HUES6 (cell line): ENCODE measurements at regions not wholly inside any gene's neighbourhood (a gene's known extent, or its start where the extent isn't known, plus 50 kb on each side); places are given as distances from the start of the nearest gene placed in this dataset.

Experiments used
- H3K27ac ChIP-seq: 2 replicates; pipeline ENCODE4 v1.7.0; 2013; ENCODE audit warnings: low read depth, mild to moderate bottlenecking, low read length, inconsistent platforms
- H3K27me3 ChIP-seq: 2 replicates; pipeline ENCODE4 v1.6.1; 2013; ENCODE audit warnings: low read length; ENCODE audit not compliant: control insufficient read depth, insufficient read depth
- H3K36me3 ChIP-seq: 2 replicates; pipeline ENCODE4 v1.6.1; 2013; ENCODE audit warnings: low read length; ENCODE audit not compliant: control insufficient read depth, insufficient read depth
- H3K4me1 ChIP-seq: 2 replicates; pipeline ENCODE4 v1.6.1; 2013; ENCODE audit warnings: low read length; ENCODE audit not compliant: control insufficient read depth, insufficient read depth
- H3K4me3 ChIP-seq: 2 replicates; pipeline ENCODE4 v1.5.1; 2013; ENCODE audit warnings: low read depth, low read length
- H3K9ac ChIP-seq: one replicate; pipeline ENCODE4 v1.6.1; 2013; ENCODE audit warnings: mild to moderate bottlenecking, low read length
- H3K9me3 ChIP-seq: 2 replicates; pipeline ENCODE4 v1.6.1; 2013; ENCODE audit warnings: low read depth, low read length; ENCODE audit not compliant: control insufficient read depth, insufficient read depth

GRCh38 chr11:29564486-29564885, 452.3 kb downstream of the KCNA4 start:
- Histone ChIP-seq H3K9ac (no peak overlapping the region), H3K27me3 (no peaks in the 10 kb centered on the region), H3K4me3 (no peak overlapping the region), H3K9me3 (no peaks in the 10 kb centered on the region), H3K36me3 (no peaks in the 10 kb centered on the region), H3K27ac (no peak overlapping the region), H3K4me1 (no peaks in the 10 kb centered on the region)

- H3K4me3 ChIP-seq = no peak overlapping the region
- H3K9me3 ChIP-seq = no peaks in the 10 kb centered on the region
- H3K27ac ChIP-seq = no peak overlapping the region
- no peaks in the 10 kb centered on the region for H3K27me3 ChIP-seq
- no peaks in the 10 kb centered on the region for H3K36me3 ChIP-seq
- no peak overlapping the region for H3K9ac ChIP-seq
- no peaks in the 10 kb centered on the region for H3K4me1 ChIP-seq
Observed at GRCh38 chr11:29562183-29562582, 454.6 kb downstream of the KCNA4 start.

GRCh38 chr11:29553990-29554389, 462.8 kb downstream of the KCNA4 start:
- Histone ChIP-seq H3K27ac (no peak overlapping the region), H3K36me3 (no peaks in the 10 kb centered on the region), H3K4me1 (no peaks in the 10 kb centered on the region), H3K9me3 (no peaks in the 10 kb centered on the region), H3K9ac (no peak overlapping the region), H3K27me3 (no peaks in the 10 kb centered on the region), H3K4me3 (no peak overlapping the region)

- Histone ChIP-seq H3K4me1 (no peaks in the 10 kb centered on the region), H3K9me3 (no peaks in the 10 kb centered on the region), H3K27me3 (no peaks in the 10 kb centered on the region), H3K4me3 (no peak overlapping the region), H3K36me3 (no peaks in the 10 kb centered on the region), H3K9ac (no peak overlapping the region), H3K27ac (no peak overlapping the region)
Observed at GRCh38 chr11:29538339-29539036, 478.3 kb downstream of the KCNA4 start.

GRCh38 chr11:29534836-29535235, 482.0 kb downstream of the KCNA4 start:
- Histone ChIP-seq H3K4me3 (no peak overlapping the region), H3K9me3 (no peaks in the 10 kb centered on the region), H3K36me3 (no peaks in the 10 kb centered on the region), H3K9ac (no peak overlapping the region), H3K27me3 (no peaks in the 10 kb centered on the region), H3K4me1 (no peaks in the 10 kb centered on the region), H3K27ac (no peak overlapping the region)

- peaks cover 21% of the 10 kb centered on the region for H3K9me3 ChIP-seq
- H3K27me3 ChIP-seq = no peaks in the 10 kb centered on the region
- no peak overlapping the region for H3K9ac ChIP-seq
- no peaks in the 10 kb centered on the region for H3K4me1 ChIP-seq
- H3K36me3 ChIP-seq = no peaks in the 10 kb centered on the region
- no peak overlapping the region for H3K27ac ChIP-seq
- H3K4me3 ChIP-seq = no peak overlapping the region
Observed at GRCh38 chr11:29530961-29531360, 485.9 kb downstream of the KCNA4 start.

- Histone ChIP-seq H3K27me3 (no peaks in the 10 kb centered on the region), H3K9me3 (peaks cover 44% of the 10 kb centered on the region), H3K4me3 (no peak overlapping the region), H3K36me3 (no peaks in the 10 kb centered on the region), H3K4me1 (no peaks in the 10 kb centered on the region), H3K27ac (no peak overlapping the region), H3K9ac (no peak overlapping the region)
Observed at GRCh38 chr11:29527391-29527936, 489.4 kb downstream of the KCNA4 start.

GRCh38 chr11:29518389-29519174, 498.2 kb downstream of the KCNA4 start:
- no peaks in the 10 kb centered on the region for H3K27me3 ChIP-seq
- H3K4me3 ChIP-seq = no peak overlapping the region
- no peaks in the 10 kb centered on the region for H3K4me1 ChIP-seq
- H3K36me3 ChIP-seq = no peaks in the 10 kb centered on the region
- H3K27ac ChIP-seq = no peak overlapping the region
- peaks cover 54% of the 10 kb centered on the region for H3K9me3 ChIP-seq
- no peak overlapping the region for H3K9ac ChIP-seq

GRCh38 chr11:29511394-29511793, 505.4 kb downstream of the KCNA4 start:
- H3K9ac ChIP-seq = no peak overlapping the region
- H3K27ac ChIP-seq = no peak overlapping the region
- H3K4me1 ChIP-seq = no peaks in the 10 kb centered on the region
- no peaks in the 10 kb centered on the region for H3K36me3 ChIP-seq
- no peak overlapping the region for H3K4me3 ChIP-seq
- no peaks in the 10 kb centered on the region for H3K9me3 ChIP-seq
- H3K27me3 ChIP-seq = no peaks in the 10 kb centered on the region

GRCh38 chr11:29507376-29507775, 509.5 kb downstream of the KCNA4 start:
- H3K27ac ChIP-seq = no peak overlapping the region
- H3K9ac ChIP-seq = no peak overlapping the region
- no peaks in the 10 kb centered on the region for H3K4me1 ChIP-seq
- H3K4me3 ChIP-seq = no peak overlapping the region
- no peaks in the 10 kb centered on the region for H3K36me3 ChIP-seq
- no peaks in the 10 kb centered on the region for H3K9me3 ChIP-seq
- H3K27me3 ChIP-seq = no peaks in the 10 kb centered on the region

GRCh38 chr11:29495676-29496075, 521.2 kb downstream of the KCNA4 start:
- H3K36me3 ChIP-seq = no peaks in the 10 kb centered on the region
- no peaks in the 10 kb centered on the region for H3K9me3 ChIP-seq
- no peak overlapping the region for H3K4me3 ChIP-seq
- no peaks in the 10 kb centered on the region; the same call in 1 of the 2 replicates for H3K4me1 ChIP-seq
- no peak overlapping the region for H3K9ac ChIP-seq
- H3K27ac ChIP-seq = no peak overlapping the region
- H3K27me3 ChIP-seq = no peaks in the 10 kb centered on the region
